DMS153 (cell line): ENCODE measurements at regions not wholly inside any gene's neighbourhood (a gene's known extent, or its start where the extent isn't known, plus 50 kb on each side); places are given as distances from the start of the nearest gene placed in this dataset.

Experiments used
- DNase-seq: peaks from one replicate; lab custom pipeline; 2025; lab: John Stamatoyannopoulos, UW

DNA sequence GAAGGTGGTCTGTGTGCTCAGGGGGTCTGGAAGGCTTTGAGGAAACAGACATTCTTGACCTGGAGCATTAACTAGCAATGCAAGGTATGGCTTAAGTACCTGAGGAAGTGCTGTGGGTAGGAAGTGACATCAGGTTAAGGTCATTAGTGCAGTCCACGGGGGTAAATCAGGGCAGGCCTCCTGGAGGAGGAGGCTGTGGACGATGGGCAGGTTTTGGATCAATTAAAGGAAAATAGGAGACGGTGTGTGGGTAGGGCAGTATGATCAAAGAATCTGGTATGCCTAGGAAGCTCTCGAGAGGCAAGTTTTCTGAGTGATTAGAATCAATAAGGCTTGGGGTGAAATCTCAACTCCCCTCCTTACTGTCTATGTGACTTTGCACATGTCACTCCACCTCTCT is 295.3 kb downstream of the AACS start:
- no peak for DNase-seq

- no peak for DNase-seq
Observed at GRCh38 chr12:125371033-125371432, 305.8 kb downstream of the AACS start.

GRCh38 chr12:125372085-125372484 is 306.9 kb downstream of the AACS start:
- no peak for DNase-seq

DNA sequence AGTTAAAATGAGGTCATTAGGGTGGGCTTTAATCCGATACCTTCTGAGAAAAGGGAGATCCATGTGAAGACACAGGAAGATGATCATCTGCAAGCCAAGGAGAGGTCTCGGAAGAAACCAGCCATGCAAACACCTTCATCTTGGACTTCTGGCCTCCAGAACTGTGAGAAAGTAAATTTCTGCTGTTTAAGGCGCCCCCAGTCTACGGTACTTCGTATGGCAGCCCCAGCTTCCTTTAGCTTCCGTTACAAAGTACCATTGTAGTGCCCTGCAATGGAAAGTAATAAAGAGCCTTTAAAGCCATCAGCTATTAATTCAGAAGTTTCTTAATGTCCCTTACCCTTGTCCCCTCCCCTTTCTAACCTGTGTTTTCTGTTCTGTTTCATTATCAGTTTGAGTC is 308.1 kb downstream of the AACS start:
- DNase-seq: no peak

DNA sequence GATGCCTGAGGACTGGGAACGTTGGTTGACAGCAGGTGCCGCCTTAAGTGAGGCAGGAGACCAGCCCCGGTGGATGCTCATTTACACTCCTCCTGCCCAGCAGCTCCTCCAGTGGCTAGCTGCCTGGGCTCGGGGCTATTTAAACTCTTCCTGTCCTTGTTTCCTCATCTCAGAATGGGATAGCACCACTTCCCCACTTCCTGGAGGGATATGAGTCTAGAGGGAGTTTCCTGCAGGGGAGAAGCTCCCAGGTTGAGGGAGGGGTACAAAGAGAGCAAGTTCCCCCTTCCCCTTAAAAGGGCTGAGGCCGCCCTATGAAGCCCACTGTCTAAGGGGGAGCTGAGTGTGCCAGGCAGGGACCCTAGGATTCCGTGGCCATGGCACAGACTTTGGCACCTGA is 311.2 kb downstream of the AACS start:
- DNase-seq: no peak

DNA sequence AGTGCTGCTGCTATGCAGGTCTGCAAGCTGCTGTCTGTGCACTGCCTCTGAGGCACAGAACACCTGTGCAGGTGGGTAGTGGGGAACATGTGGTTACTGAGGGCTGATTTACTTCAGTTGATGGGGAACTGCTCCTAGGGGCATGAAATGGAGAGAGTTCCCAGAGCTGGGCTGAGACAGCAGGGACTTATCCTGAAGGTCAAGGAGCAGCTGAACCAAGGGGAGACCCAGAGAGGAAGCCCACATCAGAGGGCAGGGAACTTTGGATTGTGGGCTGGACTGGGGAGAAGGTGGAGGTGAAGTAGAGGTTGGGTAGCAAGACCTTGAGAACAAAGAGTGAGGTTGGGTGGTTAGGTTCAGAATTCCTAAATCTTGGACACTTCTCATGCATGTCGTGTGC is 311.9 kb downstream of the AACS start:
- no peak for DNase-seq

DNA sequence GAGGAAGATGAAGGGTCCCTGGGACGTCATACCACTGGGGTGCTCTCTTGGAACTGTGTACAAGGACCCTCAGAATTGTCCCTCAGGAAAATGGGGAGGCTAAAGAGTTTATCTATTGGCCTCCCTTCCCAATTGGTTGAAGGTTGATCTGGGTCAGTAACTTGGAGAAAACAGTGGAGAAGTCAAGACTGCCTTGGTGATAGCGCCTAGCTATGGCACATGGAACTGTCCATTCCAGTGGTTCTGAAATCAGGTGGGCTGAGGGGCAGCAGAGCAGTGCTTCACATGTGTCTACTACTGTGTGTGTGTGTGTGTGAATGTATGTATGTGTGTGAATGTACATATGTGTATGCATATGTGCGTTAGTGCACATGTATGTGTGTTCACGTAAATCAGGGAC is 316.1 kb downstream of the AACS start:
- no peak for DNase-seq

- DNase-seq: no peak
Observed at GRCh38 chr12:125382926-125383325, 317.7 kb downstream of the AACS start.

- no peak for DNase-seq
Observed at GRCh38 chr12:125386652-125387051, 321.4 kb downstream of the AACS start.

DNA sequence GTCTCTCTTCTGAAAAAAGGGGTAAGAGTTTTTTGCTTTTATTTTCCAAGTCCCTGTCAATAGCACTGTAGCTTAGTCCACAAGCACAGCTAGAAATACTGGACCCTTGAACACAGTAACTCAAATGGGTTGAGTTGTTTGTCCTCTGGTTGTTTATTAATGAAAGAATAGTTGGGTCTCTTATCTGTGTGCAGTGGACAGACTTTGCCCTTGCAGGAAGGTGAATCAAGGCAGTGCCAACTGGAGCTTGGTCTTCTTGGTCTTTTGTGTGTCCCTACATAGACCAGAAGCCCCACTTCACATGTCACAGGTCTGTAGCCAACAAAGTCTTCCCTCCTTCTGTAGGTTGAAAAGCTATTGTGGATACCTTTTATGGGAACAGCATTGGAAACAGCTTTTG is 322.0 kb downstream of the AACS start:
- DNase-seq: no peak

GRCh38 chr12:125389061-125389697 is 323.9 kb downstream of the AACS start:
- DNase-seq: no peak

- DNase-seq: no peak
Observed at GRCh38 chr12:125393569-125393968, 328.3 kb downstream of the AACS start.

DNA sequence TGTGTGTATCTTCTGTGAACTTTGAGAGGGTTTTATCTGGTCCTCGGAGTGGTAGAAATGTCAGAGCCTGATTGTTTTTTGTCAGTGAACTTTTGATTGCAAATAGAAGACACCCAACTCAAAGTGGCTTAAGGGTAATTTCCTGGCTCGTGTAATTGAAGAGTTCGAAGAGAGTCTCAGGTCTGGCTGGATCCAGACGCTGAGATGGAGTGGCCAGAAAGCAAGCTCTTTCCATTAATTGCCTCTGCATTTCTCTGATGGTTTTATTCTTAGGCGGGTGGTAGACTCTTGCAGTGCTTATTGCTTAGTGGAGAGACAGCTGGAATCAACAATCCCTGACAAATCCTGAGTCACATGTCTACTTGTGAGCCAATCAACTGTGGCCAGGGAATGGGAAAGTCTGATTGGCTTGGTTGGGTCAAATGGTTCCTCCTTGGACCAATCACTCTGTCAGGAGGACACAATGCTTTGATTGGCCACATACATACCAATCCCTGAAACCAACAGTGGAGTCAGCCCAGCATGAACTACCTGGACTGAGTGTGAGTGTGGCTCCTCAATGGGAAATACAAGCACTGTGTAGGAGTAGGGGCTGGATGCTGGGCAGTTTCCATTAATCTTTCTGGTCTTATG is 330.5 kb downstream of the AACS start:
- DNase-seq: no peak

GRCh38 chr12:125399489-125399888 is 334.3 kb downstream of the AACS start:
- no peak for DNase-seq

GRCh38 chr12:125402874-125403789 is 337.9 kb downstream of the AACS start:
- no peak for DNase-seq

GRCh38 chr12:125403843-125404242 is 338.6 kb downstream of the AACS start:
- DNase-seq: no peak

GRCh38 chr12:125406131-125406530 is 340.9 kb downstream of the AACS start:
- DNase-seq: no peak

- no peak for DNase-seq
Observed at GRCh38 chr12:125408718-125409117, 343.5 kb downstream of the AACS start.

DNA sequence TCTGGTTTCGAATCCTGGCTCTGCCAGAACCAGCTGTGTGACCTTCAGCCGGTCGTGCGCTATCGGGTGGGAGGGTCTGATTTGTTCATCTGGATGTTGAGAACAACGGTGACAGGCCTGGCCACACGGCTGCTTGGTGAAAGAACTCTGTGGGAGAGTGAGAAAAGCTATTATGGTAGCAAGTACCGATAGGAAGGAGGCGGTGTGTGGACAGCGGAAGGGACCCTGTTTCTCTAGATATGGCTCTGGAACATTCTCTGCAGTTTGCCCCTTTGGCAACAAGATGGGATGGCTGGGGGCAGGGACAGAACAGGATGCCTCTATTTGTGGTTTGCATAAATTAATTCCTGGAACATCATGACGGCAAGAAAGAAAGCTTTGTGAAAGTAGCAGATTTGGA is 347.3 kb downstream of the AACS start:
- DNase-seq: no peak

- DNase-seq: no peak
Observed at GRCh38 chr12:125417446-125417845, 352.2 kb downstream of the AACS start.

DNA sequence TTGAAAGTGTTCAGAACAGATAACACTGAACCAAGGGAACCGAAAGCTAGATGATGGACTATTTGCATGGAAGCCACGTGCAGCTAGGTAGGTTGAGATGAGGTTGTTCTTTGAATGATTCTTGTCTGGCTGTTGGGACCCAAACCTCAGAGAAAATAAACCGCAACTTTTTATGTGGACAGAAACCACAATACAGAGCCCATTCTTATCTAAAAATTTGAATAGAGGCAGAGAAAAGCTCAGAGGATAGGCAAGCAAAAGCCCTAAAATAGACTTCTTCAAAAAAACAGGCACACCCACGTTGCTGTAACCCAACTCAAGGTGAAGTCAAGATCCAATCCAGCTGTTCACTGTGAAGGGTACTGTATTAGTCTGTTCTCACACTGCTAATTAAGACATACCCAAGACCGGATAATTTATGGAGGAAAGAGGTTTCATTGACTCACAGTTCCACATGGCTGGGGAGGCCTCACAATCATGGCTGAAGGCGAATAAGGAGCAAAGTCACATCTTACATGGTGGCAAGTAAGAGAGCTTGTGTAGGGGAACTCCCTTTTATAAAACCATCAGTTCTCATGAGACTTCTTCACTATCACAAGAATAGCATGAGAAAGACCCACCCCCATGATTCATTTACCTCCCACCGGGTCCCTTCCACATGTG is 353.8 kb downstream of the AACS start:
- no peak for DNase-seq

DNA sequence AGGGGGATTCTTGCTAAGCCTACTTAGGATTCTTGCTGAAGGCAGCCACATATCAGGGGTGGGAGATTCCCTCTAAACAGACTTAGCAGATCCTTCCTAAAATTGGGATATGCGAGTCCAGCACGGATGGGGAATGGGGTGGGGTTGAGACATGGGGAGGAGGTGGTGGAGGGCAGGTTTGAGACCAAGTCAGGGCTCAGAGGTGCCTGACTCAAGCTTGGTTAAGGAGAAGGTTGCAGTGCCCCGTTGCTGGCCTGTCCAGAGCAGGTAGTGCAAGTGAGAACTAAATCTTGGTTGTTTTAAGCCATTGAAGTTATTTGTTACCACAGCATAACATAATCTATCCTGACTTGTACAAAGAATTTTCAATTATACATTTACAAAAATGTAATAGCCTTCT is 359.7 kb downstream of the AACS start:
- DNase-seq: no peak

GRCh38 chr12:125431516-125431915 is 366.3 kb downstream of the AACS start:
- DNase-seq: no peak
